Caco-2 (cell line): ENCODE measurements at regions not wholly inside any gene's neighbourhood (a gene's known extent, or its start where the extent isn't known, plus 50 kb on each side); places are given as distances from the start of the nearest gene placed in this dataset.

ENCODE experiments used
- BruUV-seq: library from RNA; stranded (reverse); fragments of 400-500 nt; replicated peaks from 2 replicates; lab custom pipeline; 2021; lab: Mats Ljungman, UMichigan
- CTCF ChIA-PET: fragments of 300-600 bp; sonication (Branson Sonifier 250); formaldehyde crosslinking; loops from one replicate; lab custom pipeline; 2022; ENCODE audit warnings: antibody characterized with exemption; lab: Charles Lee
- POLR2A ChIA-PET: fragments of 300-600 bp; sonication (Branson Sonifier 250); formaldehyde crosslinking; loops from one replicate; lab custom pipeline; 2022; ENCODE audit warnings: antibody characterized with exemption; lab: Charles Lee
- DNase-seq, 2 experiments: peaks; one replicate each; pipeline versions ENCODE4 v3.0.0 to v3.0.0-alpha.2; 2020 to 2022
- H3K27me3 ChIP-seq: replicated peaks from 2 replicates; pipeline ENCODE4 v1.6.0; 2011; ENCODE audit warnings: low read length; ENCODE audit not compliant: control insufficient read depth, insufficient read depth
- H3K36me3 ChIP-seq: 2 replicates; pipeline ENCODE4 v1.5.1; 2011; ENCODE audit warnings: low read length; ENCODE audit not compliant: control insufficient read depth, insufficient read depth
- H3K4me1 ChIP-seq: fragments of 250-450 bp; sonication (Bioruptor Pico); 2 replicates; pipeline ENCODE4 v1.5.1; 2020; ENCODE audit warnings: mild to moderate bottlenecking
- H3K4me3 ChIP-seq: 2 replicates; pipeline ENCODE4 v1.5.1; 2011; ENCODE audit warnings: low read depth, mild to moderate bottlenecking, control low read depth, low read length
- H3K9me3 ChIP-seq: fragments of 250-450 bp; sonication (Bioruptor Pico); 2 replicates; pipeline ENCODE4 v1.5.1; 2020; ENCODE audit warnings: mild to moderate bottlenecking, moderate library complexity
- H3K27ac Mint-ChIP-seq: one replicate; pipeline ENCODE4 v1.8.0; 2022; ENCODE audit warnings: mixed read lengths; ENCODE audit not compliant: unreplicated experiment
- H3K27me3 Mint-ChIP-seq: one replicate; pipeline ENCODE4 v1.8.0; 2022; ENCODE audit warnings: mixed read lengths; ENCODE audit not compliant: insufficient read depth, unreplicated experiment
- H3K36me3 Mint-ChIP-seq: one replicate; pipeline ENCODE4 v1.8.0; 2022; ENCODE audit warnings: mild to moderate bottlenecking, mixed read lengths; ENCODE audit not compliant: insufficient read depth, unreplicated experiment
- H3K4me1 Mint-ChIP-seq: one replicate; pipeline ENCODE4 v1.8.0; 2022; ENCODE audit warnings: low read depth, mixed read lengths; ENCODE audit not compliant: unreplicated experiment
- H3K4me3 Mint-ChIP-seq: one replicate; pipeline ENCODE4 v1.8.0; 2022; ENCODE audit warnings: mild to moderate bottlenecking, moderate library complexity, mixed read lengths; ENCODE audit not compliant: unreplicated experiment
- H3K9me3 Mint-ChIP-seq: one replicate; pipeline ENCODE4 v1.8.0; 2022; ENCODE audit warnings: mixed read lengths; ENCODE audit not compliant: unreplicated experiment
- intact Hi-C: fragments of 100-400 bp; cut with micrococcal nuclease; formaldehyde crosslinking; loops from one replicate; pipeline ENCODE4 v1.10.0; 2022; ENCODE audit not compliant: unreplicated experiment
- TF ChIP-seq, protein P1 (sequence below), 2 experiments: fragments of 200-600 bp in 1 of 2; IDR thresholded peaks; 1 replicate in 1 of 2; 2 replicates in 1 of 2; pipeline versions ENCODE4 v1.5.1 to v1.8.0; 2011 to 2022; ENCODE audit warnings: antibody characterized with exemption in 1 of 2, control low read depth in 1 of 2, inconsistent platforms in 1 of 2, low read depth in 1 of 2, low read length in 1 of 2, mild to moderate bottlenecking in 1 of 2, moderate library complexity in 1 of 2; ENCODE audit not compliant: insufficient read depth in 1 of 2, severe bottlenecking in 1 of 2, unreplicated experiment in 1 of 2

DNA sequence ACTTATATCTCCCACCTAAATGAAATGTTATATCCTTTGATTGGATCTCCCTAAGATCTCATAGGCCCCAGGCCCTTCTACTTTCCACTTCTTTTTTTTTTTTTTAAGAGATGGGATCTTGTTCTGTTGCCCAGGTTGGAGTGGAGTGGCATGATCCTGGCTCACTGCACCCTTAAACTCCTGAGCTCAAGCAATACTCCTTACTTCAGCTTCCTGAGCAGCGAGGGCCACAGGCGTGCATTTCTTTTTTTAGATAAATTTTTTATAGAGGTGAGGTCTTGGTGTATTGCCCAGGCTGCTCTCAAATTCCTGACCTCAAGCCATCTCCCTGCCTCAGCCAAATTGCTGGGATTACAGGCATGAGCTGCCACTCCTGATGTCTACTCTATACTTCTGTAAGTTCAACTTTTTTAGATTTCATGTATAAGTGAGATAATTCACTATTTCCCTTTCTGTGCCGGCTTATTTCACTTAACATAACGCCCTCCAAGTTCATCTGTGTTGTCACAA lies 987.5 kb upstream of the NCAM2 start:
- H3K36me3 Mint-ChIP-seq, result no peaks in the 10 kb centered on the region
- no peak overlapping the region for H3K27ac Mint-ChIP-seq
- CTCF ChIA-PET, result no interaction called here
- POLR2A ChIA-PET, result no interaction called here
- no TSS peak for BruUV-seq
- intact Hi-C loops, result no loop called here
- no peaks in the 10 kb centered on the region for H3K4me1 Mint-ChIP-seq
- no peak overlapping the region for H3K4me3 Mint-ChIP-seq
- no peak for DNase-seq
- Histone ChIP-seq H3K27me3 (no peaks in the 10 kb centered on the region), H3K9me3 (no peaks in the 10 kb centered on the region; the same call in 1 of the 2 replicates), H3K36me3 (no peaks in the 10 kb centered on the region), H3K4me1 (no peaks in the 10 kb centered on the region), H3K4me3 (no peak overlapping the region)
- H3K27me3 Mint-ChIP-seq, result peaks cover 6% of the 10 kb centered on the region
- TF ChIP-seq, protein P1, sequence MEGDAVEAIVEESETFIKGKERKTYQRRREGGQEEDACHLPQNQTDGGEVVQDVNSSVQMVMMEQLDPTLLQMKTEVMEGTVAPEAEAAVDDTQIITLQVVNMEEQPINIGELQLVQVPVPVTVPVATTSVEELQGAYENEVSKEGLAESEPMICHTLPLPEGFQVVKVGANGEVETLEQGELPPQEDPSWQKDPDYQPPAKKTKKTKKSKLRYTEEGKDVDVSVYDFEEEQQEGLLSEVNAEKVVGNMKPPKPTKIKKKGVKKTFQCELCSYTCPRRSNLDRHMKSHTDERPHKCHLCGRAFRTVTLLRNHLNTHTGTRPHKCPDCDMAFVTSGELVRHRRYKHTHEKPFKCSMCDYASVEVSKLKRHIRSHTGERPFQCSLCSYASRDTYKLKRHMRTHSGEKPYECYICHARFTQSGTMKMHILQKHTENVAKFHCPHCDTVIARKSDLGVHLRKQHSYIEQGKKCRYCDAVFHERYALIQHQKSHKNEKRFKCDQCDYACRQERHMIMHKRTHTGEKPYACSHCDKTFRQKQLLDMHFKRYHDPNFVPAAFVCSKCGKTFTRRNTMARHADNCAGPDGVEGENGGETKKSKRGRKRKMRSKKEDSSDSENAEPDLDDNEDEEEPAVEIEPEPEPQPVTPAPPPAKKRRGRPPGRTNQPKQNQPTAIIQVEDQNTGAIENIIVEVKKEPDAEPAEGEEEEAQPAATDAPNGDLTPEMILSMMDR (IDR thresholded peaks at IDR 0.05; ENCODE audit: insufficient read depth in 1 of 2, low read depth in 1 of 2, low read length in 1 of 2, severe bottlenecking in 1 of 2, unreplicated experiment in 1 of 2), result no peak
- H3K9me3 Mint-ChIP-seq, result no peaks in the 10 kb centered on the region

DNA sequence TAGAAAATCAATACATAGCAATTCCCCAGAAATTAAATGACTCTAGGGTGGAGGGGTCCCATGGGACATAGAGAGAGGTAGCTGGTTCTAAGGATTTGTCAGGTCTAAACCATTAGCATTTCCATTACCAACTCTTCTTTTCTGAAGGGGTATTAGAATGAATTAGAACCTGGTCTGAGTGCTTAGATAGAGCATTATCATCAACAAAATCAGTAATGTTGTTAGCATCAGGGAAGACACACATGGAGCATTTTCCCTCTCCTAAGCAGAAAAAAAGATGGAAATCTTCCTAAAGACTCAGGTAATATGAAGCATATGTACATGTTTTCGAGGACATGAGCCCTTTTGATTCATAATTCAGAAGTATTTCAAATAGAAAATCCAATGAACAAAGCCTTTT lies 984.4 kb upstream of the NCAM2 start:
- POLR2A ChIA-PET, result no interaction called here
- Histone ChIP-seq H3K27me3 (no peaks in the 10 kb centered on the region), H3K36me3 (no peaks in the 10 kb centered on the region), H3K4me1 (no peaks in the 10 kb centered on the region), H3K4me3 (no peak overlapping the region), H3K9me3 (no peaks in the 10 kb centered on the region; the same call in 1 of the 2 replicates)
- Mint-ChIP-seq H3K27ac (no peak overlapping the region), H3K4me1 (no peaks in the 10 kb centered on the region), H3K9me3 (no peaks in the 10 kb centered on the region), H3K27me3 (peaks cover 3% of the 10 kb centered on the region), H3K4me3 (no peak overlapping the region), H3K36me3 (no peaks in the 10 kb centered on the region)
- TF ChIP-seq, protein P1 (IDR thresholded peaks at IDR 0.05; ENCODE audit: insufficient read depth in 1 of 2, low read depth in 1 of 2, low read length in 1 of 2, severe bottlenecking in 1 of 2, unreplicated experiment in 1 of 2), result no peak
- DNase-seq, result no peak
- CTCF ChIA-PET, result no interaction called here
- intact Hi-C loops, result no loop called here
- BruUV-seq, result no TSS peak

DNA sequence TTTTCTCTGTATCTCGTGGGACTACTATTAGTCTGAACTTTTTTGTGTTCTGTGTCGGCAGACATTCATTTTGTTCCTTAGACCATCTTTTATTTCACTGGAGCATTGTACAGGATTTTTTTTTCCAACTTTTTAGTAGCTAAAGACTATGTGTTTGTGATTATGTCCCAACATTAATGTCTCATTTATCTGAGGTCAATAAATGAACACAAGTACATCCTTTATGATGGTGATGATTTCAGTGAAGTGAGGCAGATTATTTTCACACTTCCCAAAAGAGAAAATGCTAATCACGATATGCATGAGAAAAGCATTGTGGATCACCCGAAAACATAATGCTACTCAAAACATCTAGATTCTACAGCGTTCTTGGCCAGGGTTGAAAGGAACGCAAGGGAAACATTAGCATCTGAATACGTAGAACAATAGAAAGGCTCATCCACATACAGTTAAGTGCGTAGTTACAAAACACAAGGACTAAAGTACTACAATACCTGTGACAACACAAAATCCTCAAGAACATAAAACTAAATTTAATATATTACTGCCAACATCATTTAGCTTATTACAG lies 981.7 kb upstream of the NCAM2 start:
- ChIA-PET CTCF (no interaction called here), POLR2A (no interaction called here)
- no peaks in the 10 kb centered on the region for H3K4me1 ChIP-seq
- no peaks in the 10 kb centered on the region for H3K9me3 ChIP-seq
- H3K27ac Mint-ChIP-seq, result no peak overlapping the region
- no peak overlapping the region for H3K4me3 Mint-ChIP-seq
- no TSS peak for BruUV-seq
- DNase-seq, result no peak
- TF ChIP-seq, protein P1 (IDR thresholded peaks at IDR 0.05; ENCODE audit: insufficient read depth in 1 of 2, low read depth in 1 of 2, low read length in 1 of 2, severe bottlenecking in 1 of 2, unreplicated experiment in 1 of 2), result no peak
- intact Hi-C loops, result no loop called here
- no peak overlapping the region for H3K4me3 ChIP-seq
- no peaks in the 10 kb centered on the region for H3K36me3 Mint-ChIP-seq
- H3K9me3 Mint-ChIP-seq, result no peaks in the 10 kb centered on the region
- H3K36me3 ChIP-seq, result no peaks in the 10 kb centered on the region
- H3K27me3 Mint-ChIP-seq, result no peaks in the 10 kb centered on the region
- H3K4me1 Mint-ChIP-seq, result no peaks in the 10 kb centered on the region
- H3K27me3 ChIP-seq, result no peaks in the 10 kb centered on the region
